ENCODE measurements at regions not wholly inside any gene's neighbourhood (a gene's known extent, or its start where the extent isn't known, plus 50 kb on each side); places are given as distances from the start of the nearest gene placed in this dataset.

- TF ChIP-seq CTCF (IDR thresholded peaks at IDR 0.05) = no peak
- Mint-ChIP-seq H3K27ac (peak overlapping the region; percentile 56), H3K4me1 (ENCODE audit: low read depth) (peaks cover 54% of the 10 kb centered on the region), H3K9me3 (no peaks in the 10 kb centered on the region), H3K27me3 (ENCODE audit: insufficient read depth) (no peaks in the 10 kb centered on the region), H3K4me3 (peak overlapping the region; percentile 73), H3K36me3 (ENCODE audit: low read depth) (no peaks in the 10 kb centered on the region)
- DNase-seq = peak; percentile 65
These were observed 83.4 kb upstream of the NANOGP8 start for GRCh38 chr15:35168464-35168863.

DNA sequence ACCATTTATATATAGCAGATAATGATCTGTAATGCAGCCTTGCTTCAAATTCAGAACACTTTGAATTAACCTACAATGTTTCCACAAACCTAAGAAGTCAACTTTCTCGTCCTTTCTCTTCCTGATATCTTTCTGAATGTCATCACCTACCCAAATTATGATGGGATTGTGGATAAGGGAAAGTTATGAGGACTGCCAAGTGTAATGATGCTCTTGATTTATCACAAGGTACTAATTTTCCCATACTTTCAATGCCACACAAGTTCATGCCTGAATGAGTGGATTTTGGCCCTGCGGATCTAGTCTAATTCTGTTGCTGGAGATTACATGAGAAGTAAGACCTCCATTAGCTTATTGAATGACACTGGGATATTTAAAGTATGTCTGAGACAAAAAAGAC is 82.6 kb upstream of the NANOGP8 start:
- Mint-ChIP-seq H3K9me3 (no peaks in the 10 kb centered on the region), H3K27me3 (ENCODE audit: insufficient read depth) (no peaks in the 10 kb centered on the region), H3K36me3 (ENCODE audit: low read depth) (no peaks in the 10 kb centered on the region), H3K4me3 (no peak overlapping the region), H3K27ac (no peak overlapping the region), H3K4me1 (ENCODE audit: low read depth) (peaks cover 48% of the 10 kb centered on the region)
- no peak for DNase-seq
- no peak for TF ChIP-seq CTCF (IDR thresholded peaks at IDR 0.05)

- H3K9me3 Mint-ChIP-seq = no peaks in the 10 kb centered on the region
- no peak overlapping the region for H3K27ac Mint-ChIP-seq
- TF ChIP-seq CTCF (IDR thresholded peaks at IDR 0.05) = no peak
- no peak for DNase-seq
- no peaks in the 10 kb centered on the region for H3K36me3 Mint-ChIP-seq (ENCODE audit: low read depth)
- H3K27me3 Mint-ChIP-seq (ENCODE audit: insufficient read depth) = no peaks in the 10 kb centered on the region
- H3K4me3 Mint-ChIP-seq = no peak overlapping the region
- H3K4me1 Mint-ChIP-seq (ENCODE audit: low read depth) = peaks cover 48% of the 10 kb centered on the region
These were observed 81.8 kb upstream of the NANOGP8 start for GRCh38 chr15:35166730-35167359.

GRCh38 chr15:35161694-35162093 is 76.6 kb upstream of the NANOGP8 start:
- H3K27me3 Mint-ChIP-seq (ENCODE audit: insufficient read depth) = peaks cover 2% of the 10 kb centered on the region; the same call in 1 of the 2 replicates
- no peak for TF ChIP-seq CTCF (IDR thresholded peaks at IDR 0.05)
- DNase-seq = no peak
- H3K9me3 Mint-ChIP-seq = no peaks in the 10 kb centered on the region
- no peak overlapping the region for H3K27ac Mint-ChIP-seq
- no peak overlapping the region for H3K4me3 Mint-ChIP-seq
- H3K36me3 Mint-ChIP-seq (ENCODE audit: low read depth) = no peaks in the 10 kb centered on the region
- H3K4me1 Mint-ChIP-seq (ENCODE audit: low read depth) = peaks cover 6% of the 10 kb centered on the region

GRCh38 chr15:35159170-35159569 is 74.1 kb upstream of the NANOGP8 start:
- H3K36me3 Mint-ChIP-seq (ENCODE audit: low read depth) = no peaks in the 10 kb centered on the region
- H3K27me3 Mint-ChIP-seq (ENCODE audit: insufficient read depth) = peaks cover 2% of the 10 kb centered on the region; the same call in 1 of the 2 replicates

More at GRCh38 chr15:35159170-35159569, 74.1 kb upstream of the NANOGP8 start:
- Mint-ChIP-seq H3K27ac (no peak overlapping the region), H3K4me3 (no peak overlapping the region), H3K9me3 (no peaks in the 10 kb centered on the region), H3K4me1 (ENCODE audit: low read depth) (no peaks in the 10 kb centered on the region)
- DNase-seq = no peak
- TF ChIP-seq CTCF (IDR thresholded peaks at IDR 0.05) = no peak

All from HFFc6 (cell line).